ENCODE measurements at regions not wholly inside any gene's neighbourhood (a gene's known extent, or its start where the extent isn't known, plus 50 kb on each side); places are given as distances from the start of the nearest gene placed in this dataset.

DNA sequence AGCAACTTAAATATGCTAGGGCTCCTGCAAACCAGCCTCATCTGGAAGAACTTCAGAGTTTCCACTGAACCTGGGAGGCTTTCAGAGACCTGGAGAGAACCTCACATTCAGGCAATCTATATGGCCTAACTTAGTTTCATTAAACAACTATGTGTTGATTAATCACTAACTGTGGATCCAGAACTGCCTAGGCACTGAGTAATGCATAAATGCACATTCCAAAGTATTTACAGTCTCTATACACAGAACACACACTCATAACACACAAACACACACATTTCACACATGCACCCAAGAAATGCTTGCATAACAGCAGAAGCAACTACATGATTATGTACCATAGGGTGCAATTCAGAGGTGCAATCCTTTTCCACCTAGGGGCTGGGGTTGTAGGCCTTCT, 552.8 kb downstream of the BCL11A start:
- no peaks in the 10 kb centered on the region for H3K36me3 ChIP-seq (ENCODE audit: insufficient read depth, low read length)
- POLR2A ChIA-PET (ENCODE audit: partially characterized antibody) = no interaction called here
- Mint-ChIP-seq H3K27ac (no peak overlapping the region), H3K36me3 (no peaks in the 10 kb centered on the region), H3K4me3 (no peak overlapping the region), H3K4me1 (no peaks in the 10 kb centered on the region), H3K9me3 (peaks cover 0 to 2% (median 0%) of the 10 kb centered on the region in 8 donors), H3K27me3 (no peaks in the 10 kb centered on the region)
- no peaks in the 10 kb centered on the region for H3K27me3 ChIP-seq (ENCODE audit: insufficient read depth, low read length)
- no peak overlapping the region for H3K27ac ChIP-seq (ENCODE audit: low read depth, low read length)
- no peak overlapping the region for H3K4me3 ChIP-seq (ENCODE audit: low read length in 2 of 2)
- no peaks in the 10 kb centered on the region for H3K9me3 ChIP-seq (ENCODE audit: control insufficient read depth in 1 of 2, low read length in 2 of 2)
- no peaks in the 10 kb centered on the region for H3K4me1 ChIP-seq (ENCODE audit: insufficient read depth, low read length)
- intact Hi-C loops (cut with micrococcal nuclease) = no loop called here
- no peak for DNase-seq
- CTCF ChIA-PET (ENCODE audit: partially characterized antibody) = no interaction called here

DNA sequence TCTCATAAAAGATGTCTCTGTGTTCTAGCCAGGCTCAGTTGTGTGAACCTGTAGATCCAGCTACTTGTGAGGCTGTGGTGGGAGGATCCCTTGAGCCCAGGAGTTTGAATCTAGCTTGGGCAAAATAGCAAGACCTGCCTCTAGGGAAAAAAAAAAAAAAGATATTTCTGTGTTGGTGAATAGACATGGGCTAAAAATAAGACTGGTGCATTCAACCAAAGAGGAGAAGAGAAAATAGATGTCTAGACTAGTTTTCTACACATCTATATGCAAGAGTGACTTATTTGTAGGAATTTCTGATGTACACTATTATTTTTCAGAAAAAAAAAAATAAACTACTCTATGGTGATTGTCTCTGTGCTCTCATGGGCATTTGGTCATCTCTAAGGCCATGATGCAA, 555.1 kb downstream of the BCL11A start:
- POLR2A ChIA-PET (ENCODE audit: partially characterized antibody) = no interaction called here
- Mint-ChIP-seq H3K9me3 (peaks cover 0 to 2% (median 0%) of the 10 kb centered on the region in 8 donors), H3K4me3 (no peak overlapping the region), H3K27me3 (no peaks in the 10 kb centered on the region), H3K27ac (no peak overlapping the region), H3K36me3 (no peaks in the 10 kb centered on the region), H3K4me1 (no peaks in the 10 kb centered on the region)
- H3K4me1 ChIP-seq (ENCODE audit: insufficient read depth, low read length) = no peaks in the 10 kb centered on the region
- DNase-seq = no peak
- intact Hi-C loops (cut with micrococcal nuclease) = no loop called here
- H3K9me3 ChIP-seq (ENCODE audit: control insufficient read depth in 1 of 2, low read length in 2 of 2) = no peaks in the 10 kb centered on the region
- no peak overlapping the region for H3K4me3 ChIP-seq (ENCODE audit: low read length in 2 of 2)
- no peaks in the 10 kb centered on the region for H3K36me3 ChIP-seq (ENCODE audit: insufficient read depth, low read length)
- CTCF ChIA-PET (ENCODE audit: partially characterized antibody) = no interaction called here
- no peak overlapping the region for H3K27ac ChIP-seq (ENCODE audit: low read depth, low read length)
- no peaks in the 10 kb centered on the region for H3K27me3 ChIP-seq (ENCODE audit: insufficient read depth, low read length)

DNA sequence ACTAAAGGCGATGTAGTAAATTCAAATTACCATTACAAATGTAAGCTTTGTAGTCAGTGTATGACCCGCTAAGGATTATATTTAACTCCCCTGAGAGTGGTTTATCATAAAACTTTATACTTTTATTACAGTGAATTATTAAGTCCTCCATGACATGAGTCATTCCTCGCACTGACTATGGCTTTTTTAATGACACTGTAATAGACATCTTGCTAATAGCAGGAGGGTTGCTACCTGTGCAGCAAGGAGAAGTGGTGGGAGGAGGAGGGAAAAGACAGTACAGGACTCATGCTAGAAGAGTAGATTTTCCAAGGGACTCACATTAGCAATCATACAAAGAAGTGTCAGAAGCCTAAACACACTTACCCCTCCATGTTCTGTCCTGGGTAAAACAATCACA, 556.1 kb downstream of the BCL11A start:
- Mint-ChIP-seq H3K4me3 (no peak overlapping the region), H3K27ac (no peak overlapping the region), H3K4me1 (no peaks in the 10 kb centered on the region), H3K9me3 (peaks cover 0 to 2% (median 0%) of the 10 kb centered on the region in 8 donors), H3K36me3 (no peaks in the 10 kb centered on the region), H3K27me3 (no peaks in the 10 kb centered on the region)
- no peak overlapping the region for H3K4me3 ChIP-seq (ENCODE audit: low read length in 2 of 2)
- intact Hi-C loops (cut with micrococcal nuclease) = no loop called here
- no peaks in the 10 kb centered on the region for H3K36me3 ChIP-seq (ENCODE audit: insufficient read depth, low read length)
- H3K27me3 ChIP-seq (ENCODE audit: insufficient read depth, low read length) = no peaks in the 10 kb centered on the region
- ChIA-PET POLR2A (ENCODE audit: partially characterized antibody) (no interaction called here), CTCF (ENCODE audit: partially characterized antibody) (no interaction called here)
- H3K9me3 ChIP-seq (ENCODE audit: control insufficient read depth in 1 of 2, low read length in 2 of 2) = no peaks in the 10 kb centered on the region
- no peak for DNase-seq
- no peak overlapping the region for H3K27ac ChIP-seq (ENCODE audit: low read depth, low read length)
- H3K4me1 ChIP-seq (ENCODE audit: insufficient read depth, low read length) = no peaks in the 10 kb centered on the region

DNA sequence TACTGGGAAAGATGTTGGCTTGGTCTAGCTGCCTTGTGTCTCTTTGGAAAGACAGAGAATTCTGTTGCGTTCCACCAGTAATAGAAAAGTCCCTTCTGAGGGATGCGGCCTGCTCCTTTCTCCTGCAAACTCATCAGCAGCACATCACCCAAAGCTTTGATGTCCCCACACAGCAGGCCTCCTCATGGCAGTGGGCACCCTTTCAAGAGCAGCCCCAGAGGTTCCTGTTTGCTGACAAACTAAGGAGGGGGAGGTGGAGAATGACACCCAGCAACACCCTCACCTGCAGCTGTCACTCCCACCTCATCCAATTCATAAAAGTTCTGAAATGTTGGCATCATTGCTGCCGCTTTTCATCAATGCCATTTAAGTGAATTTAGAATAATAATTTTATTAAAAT, 556.6 kb downstream of the BCL11A start:
- Histone ChIP-seq H3K9me3 (ENCODE audit: control insufficient read depth in 1 of 2, low read length in 2 of 2) (no peaks in the 10 kb centered on the region), H3K27me3 (ENCODE audit: insufficient read depth, low read length) (no peaks in the 10 kb centered on the region), H3K36me3 (ENCODE audit: insufficient read depth, low read length) (no peaks in the 10 kb centered on the region), H3K4me3 (ENCODE audit: low read length in 2 of 2) (no peak overlapping the region), H3K4me1 (ENCODE audit: insufficient read depth, low read length) (no peaks in the 10 kb centered on the region), H3K27ac (ENCODE audit: low read depth, low read length) (no peak overlapping the region)
- intact Hi-C loops (cut with micrococcal nuclease) = no loop called here
- Mint-ChIP-seq H3K27me3 (no peaks in the 10 kb centered on the region), H3K36me3 (no peaks in the 10 kb centered on the region), H3K4me3 (no peak overlapping the region), H3K9me3 (peaks cover 0 to 2% (median 0%) of the 10 kb centered on the region in 8 donors), H3K27ac (no peak overlapping the region), H3K4me1 (no peaks in the 10 kb centered on the region)
- DNase-seq = no peak
- ChIA-PET POLR2A (ENCODE audit: partially characterized antibody) (no interaction called here), CTCF (ENCODE audit: partially characterized antibody) (no interaction called here)

DNA sequence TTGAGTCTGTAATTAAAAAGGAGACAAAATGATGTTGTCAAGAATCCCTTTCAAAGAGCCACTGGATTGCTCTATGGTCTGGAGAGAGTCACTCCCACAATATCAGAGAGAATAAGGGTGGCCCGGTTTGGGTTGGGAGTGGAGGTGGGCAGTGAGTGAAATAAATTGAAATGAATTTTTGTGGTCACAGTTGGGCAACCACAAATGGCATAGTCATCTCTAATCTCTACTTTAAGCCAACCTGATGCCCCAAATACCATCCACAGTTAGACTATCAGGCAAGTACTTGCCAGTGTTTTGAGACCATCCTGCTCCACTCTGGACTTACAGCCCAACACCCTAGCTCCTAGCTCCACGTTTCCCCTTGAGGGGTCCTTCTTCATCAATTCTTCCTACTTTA, 559.7 kb downstream of the BCL11A start:
- Histone ChIP-seq H3K27me3 (ENCODE audit: insufficient read depth, low read length) (no peaks in the 10 kb centered on the region), H3K4me1 (ENCODE audit: insufficient read depth, low read length) (no peaks in the 10 kb centered on the region), H3K27ac (ENCODE audit: low read depth, low read length) (no peak overlapping the region), H3K4me3 (ENCODE audit: low read length in 2 of 2) (no peak overlapping the region), H3K9me3 (ENCODE audit: control insufficient read depth in 1 of 2, low read length in 2 of 2) (no peaks in the 10 kb centered on the region), H3K36me3 (ENCODE audit: insufficient read depth, low read length) (no peaks in the 10 kb centered on the region)
- DNase-seq = no peak
- intact Hi-C loops (cut with micrococcal nuclease) = no loop called here
- H3K27me3 Mint-ChIP-seq = no peaks in the 10 kb centered on the region
- no peaks in the 10 kb centered on the region for H3K4me1 Mint-ChIP-seq
- H3K27ac Mint-ChIP-seq = no peak overlapping the region
- ChIA-PET POLR2A (ENCODE audit: partially characterized antibody) (interaction anchor here (0.9 kb wide), 1 partner anchor 11 kb away, joined by 3 read pairs; no protein-coding TSS in a partner anchor), CTCF (ENCODE audit: partially characterized antibody) (no interaction called here)
- no peaks in the 10 kb centered on the region for H3K36me3 Mint-ChIP-seq
- no peak overlapping the region for H3K4me3 Mint-ChIP-seq
- H3K9me3 Mint-ChIP-seq = no peaks in the 10 kb centered on the region

DNA sequence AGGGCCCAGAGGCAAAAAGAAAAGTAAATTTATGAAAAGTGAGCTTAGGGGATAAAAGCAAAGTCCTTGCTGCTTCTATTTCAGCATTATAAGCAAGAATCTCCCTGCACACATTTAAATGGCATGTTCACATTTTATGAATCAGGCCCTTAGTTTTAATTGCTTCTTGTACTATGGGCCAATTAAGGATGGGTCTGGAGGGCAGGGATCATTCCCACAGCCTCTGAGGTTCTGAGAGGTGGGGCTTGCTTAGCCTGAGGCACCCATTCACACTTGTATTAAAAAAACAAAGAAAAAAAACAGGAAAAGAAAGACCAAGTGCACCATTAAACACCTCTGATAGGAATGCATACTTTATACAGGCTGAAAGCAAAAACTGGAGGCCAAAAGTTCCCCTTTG, 565.1 kb downstream of the BCL11A start:
- Mint-ChIP-seq H3K36me3 (no peaks in the 10 kb centered on the region), H3K9me3 (no peaks in the 10 kb centered on the region), H3K27ac (no peak overlapping the region), H3K4me3 (no peak overlapping the region), H3K27me3 (no peaks in the 10 kb centered on the region), H3K4me1 (no peaks in the 10 kb centered on the region)
- Histone ChIP-seq H3K27me3 (ENCODE audit: insufficient read depth, low read length) (no peaks in the 10 kb centered on the region), H3K27ac (ENCODE audit: low read depth, low read length) (no peak overlapping the region), H3K36me3 (ENCODE audit: insufficient read depth, low read length) (no peaks in the 10 kb centered on the region), H3K9me3 (ENCODE audit: control insufficient read depth in 1 of 2, low read length in 2 of 2) (no peaks in the 10 kb centered on the region), H3K4me3 (ENCODE audit: low read length in 2 of 2) (no peak overlapping the region), H3K4me1 (ENCODE audit: insufficient read depth, low read length) (no peaks in the 10 kb centered on the region)
- ChIA-PET CTCF (ENCODE audit: partially characterized antibody) (no interaction called here), POLR2A (ENCODE audit: partially characterized antibody) (no interaction called here)
- DNase-seq = no peak
- intact Hi-C loops (cut with micrococcal nuclease) = no loop called here

DNA sequence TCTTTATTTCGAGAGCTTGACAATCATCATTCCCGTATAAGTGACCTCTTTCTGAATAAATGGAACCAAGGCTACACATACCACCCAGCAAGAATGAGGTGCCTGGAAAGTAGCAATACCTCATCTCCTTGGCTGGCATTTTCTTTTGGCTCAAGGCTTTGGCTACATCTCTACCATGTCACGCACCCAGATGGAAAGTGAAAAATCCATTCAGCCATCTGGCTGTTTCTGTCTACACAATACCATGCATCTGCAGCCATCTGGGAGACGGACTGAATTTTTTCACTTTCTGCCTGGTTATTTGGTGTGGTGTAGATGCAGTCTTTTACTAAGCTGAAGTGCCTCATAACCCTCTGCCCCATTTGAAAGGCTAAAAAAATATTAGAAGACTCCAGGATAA, 566.9 kb downstream of the BCL11A start:
- Mint-ChIP-seq H3K4me3 (no peak overlapping the region), H3K9me3 (no peaks in the 10 kb centered on the region), H3K27me3 (no peaks in the 10 kb centered on the region), H3K27ac (no peak overlapping the region), H3K36me3 (no peaks in the 10 kb centered on the region), H3K4me1 (no peaks in the 10 kb centered on the region)
- Histone ChIP-seq H3K4me3 (ENCODE audit: low read length in 2 of 2) (no peak overlapping the region), H3K27me3 (ENCODE audit: insufficient read depth, low read length) (no peaks in the 10 kb centered on the region), H3K4me1 (ENCODE audit: insufficient read depth, low read length) (no peaks in the 10 kb centered on the region), H3K27ac (ENCODE audit: low read depth, low read length) (no peak overlapping the region), H3K36me3 (ENCODE audit: insufficient read depth, low read length) (no peaks in the 10 kb centered on the region), H3K9me3 (ENCODE audit: control insufficient read depth in 1 of 2, low read length in 2 of 2) (no peaks in the 10 kb centered on the region)
- POLR2A ChIA-PET (ENCODE audit: partially characterized antibody) = no interaction called here
- DNase-seq = no peak
- intact Hi-C loops (cut with micrococcal nuclease) = no loop called here
- CTCF ChIA-PET (ENCODE audit: partially characterized antibody) = no interaction called here

DNA sequence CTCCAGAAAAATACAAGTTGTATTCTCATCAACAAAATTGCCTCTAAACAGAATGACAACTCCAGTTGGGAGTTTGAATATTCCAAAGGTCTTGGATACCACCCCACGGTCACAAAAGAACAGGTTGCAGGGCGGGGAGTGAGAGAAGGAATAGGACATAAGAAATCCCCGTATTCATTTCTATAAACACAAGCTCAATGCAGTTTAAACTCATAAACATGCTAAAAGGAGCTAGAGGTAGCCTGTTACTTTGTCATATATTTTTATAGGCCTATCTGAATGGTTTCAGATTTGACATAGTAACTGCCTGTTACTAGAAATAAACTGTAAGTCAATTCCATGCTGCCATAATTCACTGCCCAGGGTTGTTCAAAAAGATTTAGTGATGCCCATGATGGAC, 567.5 kb downstream of the BCL11A start:
- CTCF ChIA-PET (ENCODE audit: partially characterized antibody) = no interaction called here
- H3K4me1 Mint-ChIP-seq = no peaks in the 10 kb centered on the region
- no peaks in the 10 kb centered on the region for H3K27me3 Mint-ChIP-seq
- POLR2A ChIA-PET (ENCODE audit: partially characterized antibody) = no interaction called here
- no peaks in the 10 kb centered on the region for H3K4me1 ChIP-seq (ENCODE audit: insufficient read depth, low read length)
- DNase-seq = no peak
- no peak overlapping the region for H3K4me3 Mint-ChIP-seq
- H3K27ac ChIP-seq (ENCODE audit: low read depth, low read length) = no peak overlapping the region
- H3K36me3 Mint-ChIP-seq = no peaks in the 10 kb centered on the region
- no peak overlapping the region for H3K4me3 ChIP-seq (ENCODE audit: low read length in 2 of 2)
- H3K9me3 ChIP-seq (ENCODE audit: control insufficient read depth in 1 of 2, low read length in 2 of 2) = no peaks in the 10 kb centered on the region
- no peaks in the 10 kb centered on the region for H3K27me3 ChIP-seq (ENCODE audit: insufficient read depth, low read length)
- intact Hi-C loops (cut with micrococcal nuclease) = no loop called here
- no peaks in the 10 kb centered on the region for H3K36me3 ChIP-seq (ENCODE audit: insufficient read depth, low read length)
- no peaks in the 10 kb centered on the region for H3K9me3 Mint-ChIP-seq
- H3K27ac Mint-ChIP-seq = no peak overlapping the region
